ENCODE measurements at regions not wholly inside any gene's neighbourhood (a gene's known extent, or its start where the extent isn't known, plus 50 kb on each side); places are given as distances from the start of the nearest gene placed in this dataset.

DNA sequence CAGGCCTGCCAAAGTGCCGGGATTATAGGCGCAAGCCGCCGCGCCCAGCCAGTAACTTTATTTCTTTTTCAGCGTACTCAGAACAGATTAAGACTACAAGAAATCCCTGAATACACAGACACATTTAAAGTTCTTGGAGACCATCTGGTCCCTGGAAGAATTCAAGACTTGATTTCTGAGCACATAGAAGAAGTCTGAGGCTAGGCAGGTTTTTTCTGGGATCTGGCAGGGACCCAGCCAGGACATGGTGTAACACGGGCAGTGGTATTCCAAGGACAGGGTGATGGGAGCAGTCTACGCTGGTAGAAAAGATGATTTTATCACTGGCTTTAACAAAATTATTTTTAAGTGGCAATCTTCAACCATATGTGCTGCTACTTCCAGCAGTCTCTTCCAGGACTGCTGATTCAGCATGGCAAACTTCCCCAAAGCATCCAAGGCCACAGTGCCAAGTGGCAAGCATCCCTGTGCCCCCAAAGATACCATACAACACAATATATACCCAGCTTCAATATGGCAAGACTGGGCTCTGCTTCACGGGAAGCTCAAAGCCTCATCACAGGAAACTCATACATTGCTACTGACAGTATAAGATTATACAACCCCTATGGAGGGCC lies 105.2 kb upstream of the OR5AK2 start:
- H3K4me3 ChIP-seq (ENCODE audit: extremely low read depth, insufficient read depth, low read length, poor library complexity, severe bottlenecking), result no peak overlapping the region
- H3K9me3 ChIP-seq (ENCODE audit: control insufficient read depth, low read length), result no peaks in the 10 kb centered on the region
- no peak overlapping the region for H3K27ac ChIP-seq (ENCODE audit: low read depth, low read length, severe bottlenecking)
- H3K4me1 ChIP-seq (ENCODE audit: control insufficient read depth, insufficient read depth, low read length, poor library complexity, severe bottlenecking), result peaks cover 7% of the 10 kb centered on the region
- 98 to 100% methylated on average over 6 to 8 of the region's 9 CpGs for WGBS, 2 experiments (ENCODE audit: insufficient coverage in 2 of 2)
- no peaks in the 10 kb centered on the region for H3K36me3 ChIP-seq (ENCODE audit: control insufficient read depth, insufficient read depth, low read length)

DNA sequence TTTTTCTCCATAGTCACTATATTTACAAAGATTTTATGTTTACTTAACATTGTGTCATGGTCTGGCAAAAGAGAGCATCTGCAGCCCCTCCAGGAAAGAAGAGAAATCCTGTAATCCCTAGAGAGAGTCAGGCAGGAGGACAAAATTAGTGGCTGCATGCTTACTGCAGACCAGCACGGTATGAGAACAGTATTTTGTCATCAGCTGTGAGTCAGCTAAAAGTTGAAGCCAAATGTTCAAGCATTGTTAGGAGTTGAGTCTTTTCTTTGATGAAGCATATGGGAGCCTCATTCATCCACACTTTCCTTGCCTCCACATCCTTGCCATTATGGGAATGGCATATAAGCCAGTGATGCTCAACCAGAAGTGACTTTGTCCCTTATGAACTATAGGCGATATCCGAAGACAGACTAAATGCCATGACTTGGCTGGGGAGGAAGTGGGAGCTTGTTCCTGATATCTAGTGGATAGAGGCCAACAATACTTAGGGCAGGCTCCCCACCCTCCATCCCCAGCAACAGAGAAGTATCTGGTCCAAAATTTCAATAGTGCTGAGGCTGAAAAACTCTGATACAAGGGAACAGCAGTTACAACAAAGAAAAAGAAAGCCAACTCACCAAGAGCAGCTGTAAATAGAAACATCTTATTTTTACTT lies 112.0 kb upstream of the OR5AK2 start:
- Histone ChIP-seq H3K36me3 (ENCODE audit: control insufficient read depth, insufficient read depth, low read length) (no peaks in the 10 kb centered on the region), H3K9me3 (ENCODE audit: control insufficient read depth, low read length) (no peaks in the 10 kb centered on the region), H3K27ac (ENCODE audit: low read depth, low read length, severe bottlenecking) (no peak overlapping the region), H3K4me1 (ENCODE audit: control insufficient read depth, insufficient read depth, low read length, poor library complexity, severe bottlenecking) (no peaks in the 10 kb centered on the region), H3K4me3 (ENCODE audit: extremely low read depth, insufficient read depth, low read length, poor library complexity, severe bottlenecking) (no peak overlapping the region)
- 81 to 86% methylated on average over 1 to 3 of the region's 3 CpGs for WGBS, 2 experiments (ENCODE audit: insufficient coverage in 2 of 2)

DNA sequence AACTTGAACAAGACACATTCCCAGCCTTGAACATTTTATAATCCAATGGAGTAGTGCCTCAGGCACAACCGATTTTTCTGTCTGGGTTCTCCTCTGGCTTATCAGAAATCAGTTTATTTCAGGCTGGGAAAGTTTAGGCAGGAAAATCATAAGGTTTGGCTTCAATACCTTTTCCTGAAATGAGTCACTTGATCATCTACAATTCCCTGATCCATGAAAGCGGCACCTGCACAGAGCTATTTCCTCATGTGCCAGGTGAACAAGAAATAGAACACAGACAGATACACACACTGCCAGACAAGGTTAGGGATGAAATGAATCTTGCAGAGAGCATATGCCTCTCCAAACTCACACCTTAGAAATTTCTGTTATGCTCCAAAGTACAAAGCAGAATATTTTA lies 106.7 kb upstream of the OR9G4 start:
- 83% methylated on average over 2 of the region's 2 CpGs; no CpG with 5 or more reads in 1 of the 2 experiments for WGBS, 2 experiments (ENCODE audit: insufficient coverage in 2 of 2)
- Histone ChIP-seq H3K4me1 (ENCODE audit: control insufficient read depth, insufficient read depth, low read length, poor library complexity, severe bottlenecking) (no peaks in the 10 kb centered on the region), H3K4me3 (ENCODE audit: extremely low read depth, insufficient read depth, low read length, poor library complexity, severe bottlenecking) (no peak overlapping the region), H3K9me3 (ENCODE audit: control insufficient read depth, low read length) (no peaks in the 10 kb centered on the region), H3K36me3 (ENCODE audit: control insufficient read depth, insufficient read depth, low read length) (no peaks in the 10 kb centered on the region), H3K27ac (ENCODE audit: low read depth, low read length, severe bottlenecking) (no peak overlapping the region)

- Histone ChIP-seq H3K4me3 (ENCODE audit: extremely low read depth, insufficient read depth, low read length, poor library complexity, severe bottlenecking) (no peak overlapping the region), H3K4me1 (ENCODE audit: control insufficient read depth, insufficient read depth, low read length, poor library complexity, severe bottlenecking) (no peaks in the 10 kb centered on the region), H3K27ac (ENCODE audit: low read depth, low read length, severe bottlenecking) (no peak overlapping the region), H3K9me3 (ENCODE audit: control insufficient read depth, low read length) (no peaks in the 10 kb centered on the region), H3K36me3 (ENCODE audit: control insufficient read depth, insufficient read depth, low read length) (no peaks in the 10 kb centered on the region)
- WGBS, 2 experiments (ENCODE audit: insufficient coverage in 2 of 2), result 87 to 100% methylated on average over 1 of the region's 1 CpG
Observed at GRCh38 chr11:56852131-56852530, 103.6 kb upstream of the OR9G4 start.

DNA sequence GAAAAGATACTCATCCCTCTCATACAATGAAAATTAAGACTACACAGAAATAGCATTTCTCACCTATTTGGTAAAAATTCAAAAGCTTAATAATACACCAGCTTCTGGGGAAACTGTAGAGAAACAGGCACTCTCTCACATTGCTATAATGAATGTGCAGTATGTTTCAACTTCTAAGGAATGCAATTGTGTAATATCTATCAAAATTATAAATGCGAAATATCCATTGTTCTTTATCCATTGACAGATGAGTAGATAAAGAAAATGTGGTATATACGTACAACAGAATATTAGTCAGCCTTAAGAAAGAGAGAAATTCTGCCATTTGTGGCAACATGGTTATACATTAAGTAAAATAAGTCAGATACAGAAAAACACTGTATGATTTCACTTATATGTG lies 101.4 kb upstream of the OR9G4 start:
- no peaks in the 10 kb centered on the region for H3K36me3 ChIP-seq (ENCODE audit: control insufficient read depth, insufficient read depth, low read length)
- WGBS, 2 experiments (ENCODE audit: insufficient coverage in 2 of 2), result no CpG with 5 or more reads among the region's 2 CpGs

GRCh38 chr11:56849250-56849649 lies 100.8 kb upstream of the OR9G4 start:
- H3K4me1 ChIP-seq (ENCODE audit: control insufficient read depth, insufficient read depth, low read length, poor library complexity, severe bottlenecking), result no peaks in the 10 kb centered on the region
- H3K27ac ChIP-seq (ENCODE audit: low read depth, low read length, severe bottlenecking), result no peak overlapping the region
- H3K36me3 ChIP-seq (ENCODE audit: control insufficient read depth, insufficient read depth, low read length), result no peaks in the 10 kb centered on the region
- H3K9me3 ChIP-seq (ENCODE audit: control insufficient read depth, low read length), result no peaks in the 10 kb centered on the region
- no peak overlapping the region for H3K4me3 ChIP-seq (ENCODE audit: extremely low read depth, insufficient read depth, low read length, poor library complexity, severe bottlenecking)

More for the DNA sequence above, 101.4 kb upstream of the OR9G4 start:
- Histone ChIP-seq H3K4me3 (ENCODE audit: extremely low read depth, insufficient read depth, low read length, poor library complexity, severe bottlenecking) (no peak overlapping the region), H3K9me3 (ENCODE audit: control insufficient read depth, low read length) (no peaks in the 10 kb centered on the region), H3K4me1 (ENCODE audit: control insufficient read depth, insufficient read depth, low read length, poor library complexity, severe bottlenecking) (no peaks in the 10 kb centered on the region), H3K27ac (ENCODE audit: low read depth, low read length, severe bottlenecking) (no peak overlapping the region)

- WGBS, 2 experiments (ENCODE audit: insufficient coverage in 2 of 2), result 100% methylated on average over 1 of the region's 8 CpGs
- Histone ChIP-seq H3K9me3 (ENCODE audit: control insufficient read depth, low read length) (no peaks in the 10 kb centered on the region), H3K4me1 (ENCODE audit: control insufficient read depth, insufficient read depth, low read length, poor library complexity, severe bottlenecking) (no peaks in the 10 kb centered on the region), H3K27ac (ENCODE audit: low read depth, low read length, severe bottlenecking) (no peak overlapping the region), H3K4me3 (ENCODE audit: extremely low read depth, insufficient read depth, low read length, poor library complexity, severe bottlenecking) (no peak overlapping the region), H3K36me3 (ENCODE audit: control insufficient read depth, insufficient read depth, low read length) (no peaks in the 10 kb centered on the region)
Observed at GRCh38 chr11:56848141-56848809, 99.8 kb upstream of the OR9G4 start.

DNA sequence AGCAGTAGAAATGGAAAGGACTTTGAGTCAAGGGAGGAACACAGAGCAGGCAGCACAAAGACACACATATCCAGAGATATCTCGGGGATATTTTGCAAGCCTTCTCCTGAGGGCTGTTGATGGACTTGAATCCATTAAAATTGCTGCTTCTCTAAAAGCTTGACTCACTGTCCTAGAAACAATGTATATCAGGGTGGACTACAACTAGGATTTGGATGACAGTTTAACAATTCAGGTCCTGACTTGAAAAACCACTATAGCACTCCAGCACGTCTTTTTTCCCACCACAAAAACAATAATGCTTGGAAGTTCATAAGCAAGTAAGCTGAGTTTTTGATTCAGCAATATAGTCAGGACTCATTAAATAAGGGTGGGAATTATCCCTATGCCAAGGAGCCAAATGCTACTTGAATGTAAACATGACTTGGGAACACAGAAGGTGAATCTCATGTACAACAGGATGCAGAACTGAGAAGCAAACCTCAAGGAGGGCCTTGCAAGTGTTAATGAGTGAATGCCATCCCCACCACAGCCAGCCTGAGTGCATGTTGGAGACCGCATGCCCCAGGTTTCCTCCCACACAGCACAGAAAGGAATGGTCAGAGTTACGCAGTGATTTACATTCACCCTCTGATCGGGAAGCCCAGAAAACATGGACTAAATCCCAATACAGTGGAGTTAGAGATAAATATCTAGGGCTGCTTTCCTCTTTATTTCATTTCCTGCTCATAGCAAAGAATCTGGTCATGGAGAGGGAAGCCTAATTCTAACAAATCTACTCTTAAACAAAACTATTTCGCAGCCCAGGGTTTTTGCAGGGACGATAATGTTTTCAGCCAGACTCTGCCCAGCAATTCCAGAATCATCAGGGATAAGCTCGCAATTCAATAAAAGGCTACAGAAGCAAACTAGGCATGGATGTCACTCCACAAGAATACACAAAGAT lies 98.4 kb upstream of the OR9G4 start:
- H3K27ac ChIP-seq (ENCODE audit: low read depth, low read length, severe bottlenecking), result peak overlapping the region; percentile 19
- no peaks in the 10 kb centered on the region for H3K4me1 ChIP-seq (ENCODE audit: control insufficient read depth, insufficient read depth, low read length, poor library complexity, severe bottlenecking)
- WGBS, 2 experiments (ENCODE audit: insufficient coverage in 2 of 2), result 93 to 95% methylated on average over 3 to 4 of the region's 8 CpGs
- no peaks in the 10 kb centered on the region for H3K9me3 ChIP-seq (ENCODE audit: control insufficient read depth, low read length)
- H3K36me3 ChIP-seq (ENCODE audit: control insufficient read depth, insufficient read depth, low read length), result no peaks in the 10 kb centered on the region
- no peak overlapping the region for H3K4me3 ChIP-seq (ENCODE audit: extremely low read depth, insufficient read depth, low read length, poor library complexity, severe bottlenecking)

- Histone ChIP-seq H3K27ac (ENCODE audit: low read depth, low read length, severe bottlenecking) (no peak overlapping the region), H3K36me3 (ENCODE audit: control insufficient read depth, insufficient read depth, low read length) (no peaks in the 10 kb centered on the region), H3K4me3 (ENCODE audit: extremely low read depth, insufficient read depth, low read length, poor library complexity, severe bottlenecking) (no peak overlapping the region), H3K9me3 (ENCODE audit: control insufficient read depth, low read length) (no peaks in the 10 kb centered on the region), H3K4me1 (ENCODE audit: control insufficient read depth, insufficient read depth, low read length, poor library complexity, severe bottlenecking) (no peaks in the 10 kb centered on the region)
- WGBS, 2 experiments (ENCODE audit: insufficient coverage in 2 of 2), result 93 to 95% methylated on average over 16 to 19 of the region's 20 CpGs
Observed at GRCh38 chr11:56845121-56845732, 96.7 kb upstream of the OR9G4 start.

DNA sequence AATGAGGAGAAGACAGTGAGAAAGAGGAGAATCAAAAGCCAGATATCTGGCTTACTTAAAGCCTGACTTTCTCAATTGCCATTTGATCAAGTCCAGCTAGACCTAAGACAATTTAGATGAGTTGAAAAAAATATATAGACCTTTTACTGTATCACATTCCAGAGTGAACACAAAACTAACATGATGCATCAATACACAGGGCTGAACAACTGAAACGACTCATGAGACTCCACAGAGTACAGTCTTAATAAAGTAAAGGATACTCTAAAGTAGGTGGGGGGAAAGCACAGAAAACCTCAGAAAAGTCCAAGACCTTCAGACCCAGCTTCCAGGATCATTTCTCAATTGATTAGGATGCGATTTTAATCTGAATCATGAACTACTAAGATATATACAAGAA lies 95.3 kb upstream of the OR9G4 start:
- H3K27ac ChIP-seq (ENCODE audit: low read depth, low read length, severe bottlenecking), result no peak overlapping the region
- WGBS, 2 experiments (ENCODE audit: insufficient coverage in 2 of 2), result no CpG with 5 or more reads among the region's 2 CpGs

More for the DNA sequence above, 95.3 kb upstream of the OR9G4 start:
- Histone ChIP-seq H3K9me3 (ENCODE audit: control insufficient read depth, low read length) (no peaks in the 10 kb centered on the region), H3K4me1 (ENCODE audit: control insufficient read depth, insufficient read depth, low read length, poor library complexity, severe bottlenecking) (no peaks in the 10 kb centered on the region), H3K36me3 (ENCODE audit: control insufficient read depth, insufficient read depth, low read length) (no peaks in the 10 kb centered on the region), H3K4me3 (ENCODE audit: extremely low read depth, insufficient read depth, low read length, poor library complexity, severe bottlenecking) (no peak overlapping the region)
